Pancreas (tissue), 10 donors: ENCODE measurements at regions not wholly inside any gene's neighbourhood (a gene's known extent, or its start where the extent isn't known, plus 50 kb on each side); places are given as distances from the start of the nearest gene placed in this dataset.

ENCODE experiments used
- ATAC-seq, 4 donors: fragments of 200-7000 bp; cut with Tn5 transposase; one replicate each; pipeline versions ENCODE4 v1.8.0 to v1.9.1; 2020; ENCODE audit warnings: mild to moderate bottlenecking in 4 of 4, moderate library complexity in 4 of 4
- DNase-seq, 6 donors: peaks; one replicate each; pipeline ENCODE4 v3.0.0-alpha.2; 2020
- FAIRE-seq: peaks from 2 replicates; lab custom pipeline; 2012; peaks lifted over from hg19 to GRCh38; lab: Jason Lieb, UNC
- H3K27ac ChIP-seq, 4 donors: fragments of 200-600 bp; sonication (generic); 1 replicate in 3 of 4; 2 replicates in 1 of 4; pipeline versions ENCODE4 v1.5.0 to v1.8.0; 2020
- H3K27me3 ChIP-seq, 4 donors: fragments of 200-600 bp; one replicate each; pipeline ENCODE4 v1.8.0; 2021
- H3K36me3 ChIP-seq, 3 donors: fragments of 200-600 bp; sonication (generic) in 1 of 3; one replicate each; pipeline versions ENCODE4 v1.5.0 to v1.8.0; 2020 to 2021
- H3K4me1 ChIP-seq, 3 donors: fragments of 200-600 bp; one replicate each; pipeline ENCODE4 v1.8.0; 2021
- H3K4me3 ChIP-seq, 4 donors: fragments of 200-600 bp; sonication (generic) in 2 of 4; one replicate each; pipeline versions ENCODE4 v1.5.0 to v1.8.0; 2020 to 2021
- H3K9me3 ChIP-seq, 4 donors: fragments of 200-600 bp; one replicate each; pipeline ENCODE4 v1.8.0; 2021
- CTCF ChIP-seq, 4 donors: fragments of 200-600 bp; sonication (generic) in 3 of 4; IDR thresholded peaks; one replicate each; pipeline versions ENCODE4 v1.5.0 to v1.8.0; 2021; ENCODE audit warnings: antibody characterized with exemption in 4 of 4
- WGBS, 2 donors: extraction: QIAGEN DNeasy Blood & Tissue Kit; methylation state at CpG; one replicate each; pipeline ENCODE4 v1.1.7; 2013; 5-methylcytosine and 5-hydroxymethylcytosine counted together
- intact Hi-C, 3 donors: fragments of 100-400 bp; cut with DNase I; formaldehyde crosslinking; loops; one replicate each; pipeline versions ENCODE4 v1.11.1 to v1.14.2; 2022
- donor health status: healthy with polysubstance abuse.
- donor health status: DM: no; HTN: no; CAD: no; lungs with moderate emphysema.
- donor health status: DM: no; HTN: no; CAD: no.
- donor health status: control.
- donor health status: control.
- donor health status: Bipolar disorder and iron deficiency.
- donor health status: DM: yes; HTN: yes; CAD: no.
- donor health status: DM: no; HTN: no; CAD: no.
- donor health status: DM: no; HTN: no; CAD: no.
- donor health status: DM: yes; HTN: yes; CAD: no.

- no peak overlapping the region for H3K27ac ChIP-seq
- no peaks in the 10 kb centered on the region for H3K9me3 ChIP-seq
- FAIRE-seq = no peak
- no peak overlapping the region for H3K4me3 ChIP-seq
- no peak for DNase-seq
- WGBS, 2 donors = 59 to 65% methylated on average over 22 of the region's 22 CpGs
- intact Hi-C loops = no loop called here
- H3K4me1 ChIP-seq = no peaks in the 10 kb centered on the region
- H3K27me3 ChIP-seq = no peaks in the 10 kb centered on the region
- no peak for TF ChIP-seq CTCF (IDR thresholded peaks at IDR 0.05)
- no peak for ATAC-seq
- H3K36me3 ChIP-seq = no peaks in the 10 kb centered on the region
Measured at GRCh38 chr12:111166779-111167540, 201.9 kb downstream of the PHETA1 start.

- DNase-seq (no peak), FAIRE-seq (no peak), ATAC-seq (no peak)
- H3K9me3 ChIP-seq = no peaks in the 10 kb centered on the region
- no peaks in the 10 kb centered on the region for H3K27me3 ChIP-seq
- TF ChIP-seq CTCF (IDR thresholded peaks at IDR 0.05) = no peak
- H3K36me3 ChIP-seq = no peaks in the 10 kb centered on the region
- H3K27ac ChIP-seq = no peak overlapping the region
- no peak overlapping the region for H3K4me3 ChIP-seq
- 74 to 83% methylated on average over 9 of the region's 9 CpGs for WGBS, 2 donors
- intact Hi-C loops = no loop called here
- no peaks in the 10 kb centered on the region for H3K4me1 ChIP-seq
Measured at GRCh38 chr12:111164833-111165525, 203.9 kb downstream of the PHETA1 start.

GRCh38 chr12:111163422-111163821, 205.5 kb downstream of the PHETA1 start:
- Histone ChIP-seq H3K36me3 (no peaks in the 10 kb centered on the region), H3K4me3 (no peak overlapping the region), H3K9me3 (no peaks in the 10 kb centered on the region), H3K27me3 (no peaks in the 10 kb centered on the region), H3K27ac (no peak overlapping the region), H3K4me1 (no peaks in the 10 kb centered on the region)
- FAIRE-seq (no peak), DNase-seq (no peak), ATAC-seq (no peak)
- WGBS, 2 donors = 84 to 89% methylated on average over 4 of the region's 4 CpGs
- TF ChIP-seq CTCF (IDR thresholded peaks at IDR 0.05) = no peak
- intact Hi-C loops = no loop called here

GRCh38 chr12:111161898-111162297, 207.0 kb downstream of the PHETA1 start:
- Histone ChIP-seq H3K9me3 (no peaks in the 10 kb centered on the region), H3K4me1 (no peaks in the 10 kb centered on the region), H3K27me3 (no peaks in the 10 kb centered on the region), H3K36me3 (no peaks in the 10 kb centered on the region), H3K27ac (no peak overlapping the region), H3K4me3 (no peak overlapping the region)
- TF ChIP-seq CTCF (IDR thresholded peaks at IDR 0.05) = no peak
- FAIRE-seq (no peak), ATAC-seq (no peak), DNase-seq (no peak)
- intact Hi-C loops = no loop called here
- whole genome bisulfite sequencing, 2 donors = 90 to 94% methylated on average over 7 of the region's 7 CpGs
